ENCODE measurements at regions not wholly inside any gene's neighbourhood (a gene's known extent, or its start where the extent isn't known, plus 50 kb on each side); places are given as distances from the start of the nearest gene placed in this dataset.

GRCh38 chr13:106916329-106916976 lies 348.5 kb upstream of the ARGLU1 start:
- Mint-ChIP-seq H3K9me3 (peaks cover 12% of the 10 kb centered on the region), H3K36me3 (no peaks in the 10 kb centered on the region), H3K4me1 (peaks cover 43% of the 10 kb centered on the region), H3K27ac (peak overlapping the region; percentile 88), H3K27me3 (ENCODE audit: low read depth) (no peaks in the 10 kb centered on the region), H3K4me3 (peak overlapping the region; percentile 49)
- no peak for DNase-seq (ENCODE audit: low spot score in 2 of 2, unreplicated experiment in 2 of 2)
- no peak for TF ChIP-seq CTCF (IDR thresholded peaks at IDR 0.05; ENCODE audit: unreplicated experiment)

GRCh38 chr13:106915146-106915545 lies 347.2 kb upstream of the ARGLU1 start:
- Mint-ChIP-seq H3K27me3 (ENCODE audit: low read depth) (no peaks in the 10 kb centered on the region), H3K36me3 (no peaks in the 10 kb centered on the region), H3K9me3 (peaks cover 16% of the 10 kb centered on the region), H3K4me1 (peaks cover 47% of the 10 kb centered on the region), H3K27ac (peak overlapping the region; percentile 83), H3K4me3 (no peak overlapping the region)
- no peak for TF ChIP-seq CTCF (IDR thresholded peaks at IDR 0.05; ENCODE audit: unreplicated experiment)
- no peak for DNase-seq (ENCODE audit: low spot score in 2 of 2, unreplicated experiment in 2 of 2)

- H3K9me3 Mint-ChIP-seq: peaks cover 16% of the 10 kb centered on the region
- no peak overlapping the region for H3K27ac Mint-ChIP-seq
- H3K27me3 Mint-ChIP-seq (ENCODE audit: low read depth): no peaks in the 10 kb centered on the region
- peaks cover 41% of the 10 kb centered on the region for H3K4me1 Mint-ChIP-seq
- no peaks in the 10 kb centered on the region for H3K36me3 Mint-ChIP-seq
- H3K4me3 Mint-ChIP-seq: no peak overlapping the region
- no peak for TF ChIP-seq CTCF (IDR thresholded peaks at IDR 0.05; ENCODE audit: unreplicated experiment)
- DNase-seq (ENCODE audit: low spot score in 2 of 2, unreplicated experiment in 2 of 2): no peak
These were observed 343.7 kb upstream of the ARGLU1 start for GRCh38 chr13:106911627-106912026.

GRCh38 chr13:106911020-106911419 lies 343.1 kb upstream of the ARGLU1 start:
- Mint-ChIP-seq H3K27ac (no peak overlapping the region), H3K9me3 (peaks cover 16% of the 10 kb centered on the region), H3K36me3 (no peaks in the 10 kb centered on the region), H3K4me3 (no peak overlapping the region), H3K27me3 (ENCODE audit: low read depth) (no peaks in the 10 kb centered on the region), H3K4me1 (peaks cover 38% of the 10 kb centered on the region)
- no peak for TF ChIP-seq CTCF (IDR thresholded peaks at IDR 0.05; ENCODE audit: unreplicated experiment)
- no peak for DNase-seq (ENCODE audit: low spot score in 2 of 2, unreplicated experiment in 2 of 2)

- Mint-ChIP-seq H3K27me3 (ENCODE audit: low read depth) (no peaks in the 10 kb centered on the region), H3K36me3 (no peaks in the 10 kb centered on the region), H3K4me3 (no peak overlapping the region), H3K27ac (no peak overlapping the region), H3K9me3 (peaks cover 4% of the 10 kb centered on the region), H3K4me1 (peaks cover 35% of the 10 kb centered on the region)
- DNase-seq (ENCODE audit: low spot score in 2 of 2, unreplicated experiment in 2 of 2): no peak
- TF ChIP-seq CTCF (IDR thresholded peaks at IDR 0.05; ENCODE audit: unreplicated experiment): no peak
These were observed 338.6 kb upstream of the ARGLU1 start for GRCh38 chr13:106906426-106906996.
